Osteoblast (primary cell): ENCODE measurements at regions not wholly inside any gene's neighbourhood (a gene's known extent, or its start where the extent isn't known, plus 50 kb on each side); places are given as distances from the start of the nearest gene placed in this dataset.
A peak's percentile ranks its signal among the peaks of the same experiment; 100 is the strongest.

Experiments
- DNase-seq: peaks from one replicate; pipeline ENCODE4 v3.0.0; 2011; ENCODE audit warnings: low spot score, mixed read lengths; ENCODE audit not compliant: insufficient read length; ENCODE audit errors: missing footprints
- H2AFZ ChIP-seq: 2 replicates; pipeline ENCODE4 v1.6.0; 2011; ENCODE audit warnings: mild to moderate bottlenecking, low read length
- H3K27ac ChIP-seq: 2 replicates; pipeline ENCODE4 v1.5.1; 2011; ENCODE audit warnings: mild to moderate bottlenecking, low read depth, low read length, moderate library complexity
- H3K27me3 ChIP-seq: 2 replicates; pipeline ENCODE4 v1.6.0; 2012; ENCODE audit warnings: mild to moderate bottlenecking, control low read depth, inconsistent platforms, low read length, moderate library complexity; ENCODE audit not compliant: insufficient read depth
- H3K36me3 ChIP-seq: 2 replicates; pipeline ENCODE4 v1.5.1; 2011; ENCODE audit warnings: mild to moderate bottlenecking, low read length, control low read depth, moderate library complexity; ENCODE audit not compliant: insufficient read depth
- H3K4me1 ChIP-seq: 2 replicates; pipeline ENCODE4 v1.5.1; 2011; ENCODE audit warnings: mild to moderate bottlenecking, low read length, control low read depth, moderate library complexity; ENCODE audit not compliant: insufficient read depth
- H3K4me2 ChIP-seq: 2 replicates; pipeline ENCODE4 v1.6.0; 2011; ENCODE audit warnings: mild to moderate bottlenecking, low read length; ENCODE audit not compliant: insufficient read depth
- H3K4me3 ChIP-seq: fragments of 200-600 bp; sonication (generic); 3 replicates; pipeline ENCODE4 v1.5.1; 2012; ENCODE audit warnings: mild to moderate bottlenecking, low read length, inconsistent platforms; ENCODE audit not compliant: insufficient read depth
- H3K79me2 ChIP-seq: 2 replicates; pipeline ENCODE4 v1.6.0; 2012; ENCODE audit warnings: mild to moderate bottlenecking, low read length, control low read depth, inconsistent platforms; ENCODE audit not compliant: insufficient read depth
- H3K9me3 ChIP-seq: 2 replicates; pipeline ENCODE4 v1.5.1; 2011; ENCODE audit warnings: low read depth, low read length, control low read depth
- H4K20me1 ChIP-seq: 2 replicates; pipeline ENCODE4 v1.6.0; 2012; ENCODE audit warnings: mild to moderate bottlenecking, low read length, control low read depth; ENCODE audit not compliant: insufficient read depth
- CTCF ChIP-seq: IDR thresholded peaks from 2 replicates; pipeline ENCODE4 v1.5.1; 2011; ENCODE audit warnings: mild to moderate bottlenecking, low read depth, low read length, moderate library complexity; ENCODE audit errors: extremely low read depth

GRCh38 chr1:115547696-115548095 is 94.1 kb upstream of the VANGL1 start:
- H3K4me3 ChIP-seq: no peak overlapping the region

GRCh38 chr1:115546846-115547245 is 94.9 kb upstream of the VANGL1 start:
- H3K79me2 ChIP-seq: no peaks in the 10 kb centered on the region
- H2AFZ ChIP-seq: no peak overlapping the region
- DNase-seq: no peak
- TF ChIP-seq CTCF: no peak
- H4K20me1 ChIP-seq: no peaks in the 10 kb centered on the region
- no peaks in the 10 kb centered on the region for H3K36me3 ChIP-seq
- no peaks in the 10 kb centered on the region for H3K27me3 ChIP-seq
- no peaks in the 10 kb centered on the region for H3K9me3 ChIP-seq
- peaks cover 30% of the 10 kb centered on the region for H3K4me1 ChIP-seq
- H3K27ac ChIP-seq: peak overlapping the region; percentile 94
- H3K4me2 ChIP-seq: peak overlapping the region; percentile 68
- H3K4me3 ChIP-seq: no peak overlapping the region

More at GRCh38 chr1:115547696-115548095, 94.1 kb upstream of the VANGL1 start:
- Histone ChIP-seq H3K27me3 (no peaks in the 10 kb centered on the region), H3K9me3 (no peaks in the 10 kb centered on the region), H3K4me2 (no peak overlapping the region), H3K79me2 (no peaks in the 10 kb centered on the region), H3K4me1 (peaks cover 30% of the 10 kb centered on the region), H2AFZ (no peak overlapping the region), H3K27ac (no peak overlapping the region), H3K36me3 (no peaks in the 10 kb centered on the region), H4K20me1 (no peaks in the 10 kb centered on the region)
- TF ChIP-seq CTCF: no peak
- no peak for DNase-seq

- TF ChIP-seq CTCF: peak; percentile 80
- no peaks in the 10 kb centered on the region for H4K20me1 ChIP-seq
- no peaks in the 10 kb centered on the region for H3K36me3 ChIP-seq
- peak overlapping the region; percentile 68 for H3K4me2 ChIP-seq
- H3K9me3 ChIP-seq: no peaks in the 10 kb centered on the region
- no peaks in the 10 kb centered on the region for H3K27me3 ChIP-seq
- peak overlapping the region; percentile 19 for H3K4me3 ChIP-seq
- H2AFZ ChIP-seq: peak overlapping the region; percentile 53
- H3K79me2 ChIP-seq: no peaks in the 10 kb centered on the region
- DNase-seq: peak; percentile 84
- peak overlapping the region; percentile 94 for H3K27ac ChIP-seq
- H3K4me1 ChIP-seq: peaks cover 30% of the 10 kb centered on the region
Measured at GRCh38 chr1:115545791-115546733, 95.7 kb upstream of the VANGL1 start.

GRCh38 chr1:115545096-115545720 is 96.6 kb upstream of the VANGL1 start:
- Histone ChIP-seq H3K27ac (peak overlapping the region; percentile 94), H3K4me2 (peak overlapping the region; percentile 68), H3K4me1 (peaks cover 30% of the 10 kb centered on the region), H4K20me1 (no peaks in the 10 kb centered on the region), H3K4me3 (no peak overlapping the region), H3K9me3 (no peaks in the 10 kb centered on the region), H3K36me3 (no peaks in the 10 kb centered on the region), H3K79me2 (no peaks in the 10 kb centered on the region), H2AFZ (peak overlapping the region; percentile 61), H3K27me3 (no peaks in the 10 kb centered on the region)
- TF ChIP-seq CTCF: no peak
- no peak for DNase-seq
